AG08396 (cell line): ENCODE measurements at regions not wholly inside any gene's neighbourhood (a gene's known extent, or its start where the extent isn't known, plus 50 kb on each side); places are given as distances from the start of the nearest gene placed in this dataset.
"Not testable (repeated sequence)": the region's sequence is repeated elsewhere in the genome, so short reads cannot be mapped to it uniquely, and the experiment has no call there.

Experiments
- DNase-seq: peaks from one replicate; pipeline ENCODE4 v3.0.0; 2012; ENCODE audit warnings: low spot score, mixed read lengths

GRCh38 chr4:155591738-155592143, 74.9 kb upstream of the GUCY1A1 start:
- DNase-seq: no peak

DNA sequence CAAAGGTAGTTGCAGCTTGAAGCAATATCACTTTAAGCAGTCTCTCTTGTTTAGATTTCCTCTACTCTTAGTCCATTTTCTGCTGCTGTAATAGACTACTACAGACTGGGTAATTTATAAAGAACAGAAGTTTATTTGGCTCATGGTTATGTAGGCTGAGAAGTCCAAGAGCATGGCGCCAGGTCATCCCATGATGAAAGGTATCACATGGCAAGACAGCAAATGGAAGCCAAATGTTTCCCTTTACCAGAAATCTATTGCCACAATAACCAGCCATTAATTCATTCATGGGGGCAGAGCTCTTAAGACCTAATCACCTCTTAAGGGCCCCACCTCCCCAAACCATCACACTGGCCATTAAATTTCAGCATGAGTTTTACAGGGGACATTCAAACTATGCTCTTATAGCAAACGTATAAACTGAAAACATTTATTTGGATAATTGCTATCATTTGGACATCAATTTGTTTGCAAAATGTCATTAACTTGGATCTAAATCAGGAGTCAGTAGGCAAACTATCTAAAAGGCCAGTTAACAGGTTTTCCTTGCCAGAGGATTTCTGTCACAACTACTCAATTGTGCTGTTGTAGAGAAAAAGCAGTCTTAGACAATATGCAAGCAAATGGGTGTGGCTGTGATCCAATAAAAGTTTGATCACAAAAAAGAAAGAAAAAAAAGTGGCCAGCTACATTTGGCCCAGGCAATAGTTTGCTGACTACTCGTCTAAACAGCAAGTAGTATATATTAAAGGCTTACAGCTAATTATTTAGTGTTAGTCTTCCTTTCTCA, 75.7 kb upstream of the GUCY1A1 start:
- no peak for DNase-seq

- DNase-seq: no peak
These were observed 78.2 kb upstream of the GUCY1A1 start for GRCh38 chr4:155588437-155588836.

- DNase-seq: no peak
These were observed 78.9 kb upstream of the GUCY1A1 start for GRCh38 chr4:155587766-155588165.

DNA sequence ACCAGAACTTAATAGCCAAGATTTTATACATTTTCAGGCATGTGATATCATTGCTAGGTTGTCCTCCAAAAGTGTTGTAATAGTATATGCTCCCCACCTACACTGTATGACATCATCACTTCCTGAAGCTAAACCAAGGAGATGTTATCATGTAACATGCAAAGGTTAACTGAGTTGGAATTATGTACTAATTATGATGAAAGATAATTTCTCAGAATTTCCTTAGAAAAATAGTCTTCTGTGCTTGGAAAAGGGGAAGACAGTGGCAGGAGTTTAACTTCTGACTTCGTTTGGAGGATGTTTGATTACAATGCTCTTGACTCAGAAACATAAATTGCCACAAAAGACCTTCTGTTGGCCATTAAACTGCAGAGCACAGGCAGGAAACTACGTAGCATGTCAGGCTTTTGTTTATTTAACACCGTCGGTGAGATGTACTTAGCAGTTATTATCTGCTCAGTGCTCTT, 83.6 kb upstream of the GUCY1A1 start:
- DNase-seq: no peak

DNA sequence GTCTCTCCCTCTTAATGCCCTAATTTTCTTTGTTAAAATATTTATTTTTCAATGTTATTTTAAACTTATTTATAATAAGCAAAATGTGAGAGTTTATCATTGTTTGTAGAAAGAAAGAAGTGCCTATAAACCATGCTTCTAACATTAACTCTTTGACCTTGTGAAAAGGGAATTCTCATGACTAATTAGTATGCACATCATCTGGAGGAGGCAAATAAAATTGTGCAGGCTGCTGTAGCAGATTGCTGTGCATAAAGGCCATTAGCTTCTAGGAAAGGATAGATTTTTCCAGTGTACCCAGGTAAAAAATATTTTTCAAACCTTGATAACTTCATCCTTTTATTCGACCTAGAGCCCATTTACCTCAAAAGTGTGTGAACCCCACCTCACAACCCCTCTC, 84.6 kb upstream of the GUCY1A1 start:
- DNase-seq: no peak

- no peak for DNase-seq
These were observed 87.8 kb upstream of the GUCY1A1 start for GRCh38 chr4:155578726-155579370.

DNA sequence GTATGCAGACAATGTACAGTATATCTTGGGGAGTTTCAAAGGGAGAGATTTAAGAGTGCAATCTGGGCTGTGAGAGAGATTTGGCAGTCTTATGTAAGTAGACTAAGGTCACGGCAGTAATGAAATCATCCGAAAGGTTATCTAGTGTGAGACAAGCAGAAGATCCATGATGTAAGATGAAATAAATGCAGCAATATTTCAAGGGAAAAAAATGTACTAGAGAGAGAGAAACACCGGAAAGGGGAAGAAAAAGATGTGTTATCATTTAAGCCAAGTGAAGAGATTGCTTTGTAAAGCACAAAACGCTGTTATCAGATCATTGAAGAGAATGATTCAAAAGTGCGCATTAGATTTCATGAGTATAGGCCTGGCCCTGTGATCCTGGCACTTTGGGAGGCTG, 88.4 kb upstream of the GUCY1A1 start:
- no peak for DNase-seq

DNA sequence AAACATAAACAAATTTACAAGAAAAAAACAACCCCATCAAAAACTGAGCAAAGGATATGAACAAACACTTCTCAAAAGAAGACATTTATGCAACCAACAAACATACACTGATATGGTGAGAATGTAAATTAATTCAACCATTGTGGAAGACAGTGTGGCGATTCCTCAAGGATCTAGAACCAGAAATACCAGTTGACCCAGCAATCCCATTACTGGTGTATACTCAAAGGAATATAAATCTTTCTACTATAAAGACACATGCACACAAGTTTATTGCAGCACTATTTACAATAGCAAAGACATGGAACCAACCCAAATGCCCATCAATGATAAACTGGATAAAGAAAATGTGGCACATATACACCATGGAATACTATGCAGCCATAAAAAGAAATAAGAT, 92.3 kb upstream of the GUCY1A1 start:
- not testable (repeated sequence) for DNase-seq

DNA sequence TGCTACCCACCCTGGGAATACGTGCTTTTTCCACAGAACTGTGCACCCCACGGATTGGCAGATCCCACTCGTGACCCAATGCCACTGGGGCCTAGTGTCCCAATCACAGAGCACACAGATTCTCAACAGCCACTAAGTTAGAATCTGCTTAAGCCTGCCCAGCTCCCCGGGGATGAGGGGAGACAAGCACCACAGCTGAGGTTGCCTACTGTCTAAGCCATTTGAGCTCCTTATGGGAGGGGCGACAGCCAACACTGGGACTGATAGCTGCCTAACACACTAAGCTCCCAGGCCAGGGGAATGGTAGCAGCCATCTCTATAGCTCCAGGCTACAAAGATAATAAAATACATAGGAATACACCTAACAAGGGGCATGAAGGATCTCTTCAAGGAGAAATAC, 93.5 kb upstream of the GUCY1A1 start:
- DNase-seq: no peak

DNA sequence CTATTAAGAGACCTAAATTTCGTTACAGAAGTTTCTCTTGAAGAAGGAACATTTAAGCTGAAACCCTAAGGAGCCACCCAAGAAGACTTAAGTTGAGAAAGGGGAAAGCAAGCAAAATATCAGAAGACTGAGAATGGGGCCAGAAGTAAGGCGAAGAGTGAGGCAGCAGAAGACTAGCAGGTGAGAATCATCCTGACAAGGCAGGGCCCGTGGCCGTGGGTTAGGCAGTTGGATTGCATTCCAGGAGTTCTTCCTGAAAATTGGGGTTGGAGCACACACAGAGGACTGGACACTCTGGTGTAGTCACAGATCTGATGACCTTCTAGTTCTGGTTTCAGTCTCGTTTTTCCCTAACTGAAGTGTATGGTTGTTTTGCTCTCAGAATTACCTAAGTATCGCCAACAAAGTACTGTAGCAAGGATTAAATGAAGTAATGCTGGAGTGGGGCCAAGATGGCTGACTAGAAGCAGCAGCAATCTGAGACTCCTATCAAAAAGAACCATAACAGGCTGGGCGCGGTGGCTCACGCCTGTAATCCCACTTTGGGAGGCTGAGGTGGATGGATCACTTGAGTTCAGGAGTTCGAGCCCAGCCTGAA, 94.4 kb upstream of the GUCY1A1 start:
- DNase-seq: no peak

- no peak for DNase-seq
These were observed 95.3 kb upstream of the GUCY1A1 start for GRCh38 chr4:155571184-155571944.

GRCh38 chr4:155570661-155571060, 96.0 kb upstream of the GUCY1A1 start:
- no peak for DNase-seq

- DNase-seq: no peak
These were observed 96.6 kb upstream of the GUCY1A1 start for GRCh38 chr4:155569960-155570515.

GRCh38 chr4:155569471-155569870, 97.2 kb upstream of the GUCY1A1 start:
- no peak for DNase-seq

DNA sequence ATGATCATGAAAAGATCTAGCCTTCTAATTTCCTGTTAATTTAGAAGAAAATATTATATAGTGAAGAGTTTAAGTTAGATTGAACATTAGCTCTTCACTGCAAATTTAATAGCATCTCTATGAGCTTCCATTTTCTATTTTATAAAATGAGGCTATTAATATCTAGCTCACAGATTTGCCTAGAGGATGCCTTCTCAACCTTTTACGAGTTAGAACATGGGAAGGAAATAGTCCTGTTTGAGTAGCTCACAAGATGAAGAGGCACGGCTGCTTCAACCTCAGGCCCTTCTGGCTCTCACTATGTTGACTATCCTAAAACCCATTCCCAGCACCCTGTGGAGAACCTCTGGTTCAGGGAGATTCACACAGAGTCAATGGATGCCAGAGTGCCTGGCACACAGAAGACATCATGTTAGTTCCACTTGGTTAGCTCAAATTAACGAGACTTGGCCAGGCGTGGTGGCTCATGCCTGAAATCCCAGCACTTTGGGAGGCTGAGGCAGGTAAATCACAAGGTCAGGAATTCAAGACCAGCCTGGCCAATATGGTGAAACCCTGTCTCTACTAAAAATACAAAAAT, 97.9 kb upstream of the GUCY1A1 start:
- no peak for DNase-seq

- no peak for DNase-seq
These were observed 100.3 kb upstream of the GUCY1A1 start for GRCh38 chr4:155566354-155566753.

- DNase-seq: no peak
These were observed 100.9 kb upstream of the GUCY1A1 start for GRCh38 chr4:155565776-155566175.

- DNase-seq: no peak
These were observed 101.3 kb upstream of the GUCY1A1 start for GRCh38 chr4:155565330-155565729.

GRCh38 chr4:155564880-155565279, 101.8 kb upstream of the GUCY1A1 start:
- DNase-seq: no peak

- no peak for DNase-seq
These were observed 102.6 kb upstream of the GUCY1A1 start for GRCh38 chr4:155564086-155564485.

DNA sequence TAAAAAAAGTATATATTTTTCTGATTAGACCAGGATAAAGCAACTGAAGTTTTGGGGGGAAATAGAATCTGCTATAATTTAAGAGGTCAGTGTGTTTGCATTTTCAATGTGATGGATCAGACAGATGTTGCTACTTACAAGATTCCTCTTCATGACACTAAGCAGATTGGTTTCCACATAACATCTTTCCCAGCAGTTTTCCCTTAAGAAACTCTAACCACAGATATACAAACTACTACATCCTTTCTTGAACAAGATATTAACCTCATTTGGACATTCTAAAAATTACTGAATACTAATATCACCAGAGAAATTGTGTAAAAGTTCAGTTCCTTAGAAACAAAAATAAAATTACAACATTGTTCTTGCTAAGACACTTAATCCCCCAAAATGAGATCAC, 106.7 kb upstream of the GUCY1A1 start:
- DNase-seq: no peak
